ENCODE measurements at regions not wholly inside any gene's neighbourhood (a gene's known extent, or its start where the extent isn't known, plus 50 kb on each side); places are given as distances from the start of the nearest gene placed in this dataset.

DNA sequence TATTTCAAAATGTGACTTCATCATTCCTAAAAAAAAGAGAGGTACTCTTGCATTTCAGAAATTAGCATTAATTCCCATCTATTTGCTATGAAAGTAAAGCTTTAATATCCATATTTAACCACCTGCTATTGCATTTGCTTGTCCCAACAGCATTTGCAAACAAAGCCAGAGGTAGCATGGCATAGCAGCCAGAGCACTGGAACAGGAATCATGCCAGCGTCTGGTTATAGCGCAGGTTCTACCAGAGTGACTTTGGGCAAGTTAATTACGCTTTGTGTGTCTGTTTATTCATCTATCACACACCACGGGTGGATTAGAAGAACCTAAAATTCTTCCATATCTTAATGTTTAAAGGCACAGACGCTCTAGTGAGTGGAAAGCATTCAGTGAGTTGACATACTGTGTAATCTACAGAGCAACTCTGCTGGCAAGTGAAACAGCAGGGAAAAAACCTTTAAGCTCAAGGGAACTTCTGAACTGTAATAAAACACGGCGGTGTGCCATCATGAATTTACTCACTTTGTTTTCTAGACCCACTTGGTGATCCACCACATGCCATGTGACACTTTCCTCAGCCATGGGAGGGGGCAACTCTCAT, 76.6 kb upstream of the QRFPR start:
- H3K4me1 ChIP-seq (ENCODE audit: insufficient read depth, low read length): no peaks in the 10 kb centered on the region
- POLR2A ChIA-PET: no interaction called here
- Mint-ChIP-seq H3K4me3 (no peak overlapping the region), H3K27ac (no peak overlapping the region), H3K27me3 (peaks cover 39% of the 10 kb centered on the region), H3K9me3 (no peaks in the 10 kb centered on the region), H3K36me3 (ENCODE audit: low read depth) (no peaks in the 10 kb centered on the region), H3K4me1 (ENCODE audit: low read depth) (no peaks in the 10 kb centered on the region)
- no peak overlapping the region for H3K4me3 ChIP-seq (ENCODE audit: low read length)
- CTCF ChIA-PET: no interaction called here
- no peaks in the 10 kb centered on the region for H3K36me3 ChIP-seq (ENCODE audit: insufficient read depth, low read length)
- DNase-seq (no peak), ATAC-seq (ENCODE audit: poor library complexity) (no peak)
- H3K27me3 ChIP-seq (ENCODE audit: control insufficient read depth in 1 of 2, insufficient read depth in 2 of 2, low read length in 2 of 2): peaks cover 0 to 22% of the 10 kb centered on the region in 2 experiments
- TF ChIP-seq, protein P1, sequence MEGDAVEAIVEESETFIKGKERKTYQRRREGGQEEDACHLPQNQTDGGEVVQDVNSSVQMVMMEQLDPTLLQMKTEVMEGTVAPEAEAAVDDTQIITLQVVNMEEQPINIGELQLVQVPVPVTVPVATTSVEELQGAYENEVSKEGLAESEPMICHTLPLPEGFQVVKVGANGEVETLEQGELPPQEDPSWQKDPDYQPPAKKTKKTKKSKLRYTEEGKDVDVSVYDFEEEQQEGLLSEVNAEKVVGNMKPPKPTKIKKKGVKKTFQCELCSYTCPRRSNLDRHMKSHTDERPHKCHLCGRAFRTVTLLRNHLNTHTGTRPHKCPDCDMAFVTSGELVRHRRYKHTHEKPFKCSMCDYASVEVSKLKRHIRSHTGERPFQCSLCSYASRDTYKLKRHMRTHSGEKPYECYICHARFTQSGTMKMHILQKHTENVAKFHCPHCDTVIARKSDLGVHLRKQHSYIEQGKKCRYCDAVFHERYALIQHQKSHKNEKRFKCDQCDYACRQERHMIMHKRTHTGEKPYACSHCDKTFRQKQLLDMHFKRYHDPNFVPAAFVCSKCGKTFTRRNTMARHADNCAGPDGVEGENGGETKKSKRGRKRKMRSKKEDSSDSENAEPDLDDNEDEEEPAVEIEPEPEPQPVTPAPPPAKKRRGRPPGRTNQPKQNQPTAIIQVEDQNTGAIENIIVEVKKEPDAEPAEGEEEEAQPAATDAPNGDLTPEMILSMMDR (IDR thresholded peaks at IDR 0.05): no peak
- no peaks in the 10 kb centered on the region for H3K9me3 ChIP-seq (ENCODE audit: control insufficient read depth in 1 of 2, insufficient read depth in 1 of 2, low read length in 2 of 2)
- H3K27ac ChIP-seq (ENCODE audit: low read depth in 1 of 2, low read length in 2 of 2): no peak overlapping the region
- intact Hi-C loops (cut with DNase I, micrococcal nuclease): no loop called here

DNA sequence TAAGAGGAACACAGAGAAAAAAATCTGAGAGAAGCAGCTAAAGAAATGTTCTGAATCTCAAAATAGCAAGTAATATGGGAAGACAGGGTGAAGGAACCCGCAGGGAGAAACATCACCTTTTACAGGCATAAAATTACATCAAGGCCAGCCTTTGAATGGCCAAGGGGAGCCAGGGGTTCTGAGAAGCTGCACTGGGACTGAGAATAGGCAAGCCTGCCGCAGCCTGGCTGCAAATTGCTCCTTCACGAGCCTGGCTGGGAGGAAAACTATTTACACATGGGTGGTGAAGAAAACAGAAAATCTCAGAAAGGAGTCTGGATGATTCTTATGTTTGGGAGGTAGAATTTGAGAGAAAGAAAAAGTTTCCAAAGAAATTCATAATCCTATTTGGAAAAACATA, 74.5 kb upstream of the QRFPR start:
- Mint-ChIP-seq H3K27me3 (peaks cover 43% of the 10 kb centered on the region), H3K4me1 (ENCODE audit: low read depth) (no peaks in the 10 kb centered on the region), H3K9me3 (no peaks in the 10 kb centered on the region), H3K36me3 (ENCODE audit: low read depth) (no peaks in the 10 kb centered on the region), H3K4me3 (no peak overlapping the region), H3K27ac (no peak overlapping the region)
- H3K36me3 ChIP-seq (ENCODE audit: insufficient read depth, low read length): no peaks in the 10 kb centered on the region
- no peaks in the 10 kb centered on the region for H3K4me1 ChIP-seq (ENCODE audit: insufficient read depth, low read length)
- no peaks in the 10 kb centered on the region for H3K9me3 ChIP-seq (ENCODE audit: control insufficient read depth in 1 of 2, insufficient read depth in 1 of 2, low read length in 2 of 2)
- ChIA-PET POLR2A (no interaction called here), CTCF (no interaction called here)
- TF ChIP-seq, protein P1 (IDR thresholded peaks at IDR 0.05): no peak
- intact Hi-C loops (cut with DNase I, micrococcal nuclease): no loop called here
- ATAC-seq (ENCODE audit: poor library complexity) (no peak), DNase-seq (no peak)
- H3K27ac ChIP-seq (ENCODE audit: low read depth in 1 of 2, low read length in 2 of 2): no peak overlapping the region
- H3K27me3 ChIP-seq (ENCODE audit: control insufficient read depth in 1 of 2, insufficient read depth in 2 of 2, low read length in 2 of 2): peaks cover 0 to 22% of the 10 kb centered on the region in 2 experiments
- H3K4me3 ChIP-seq (ENCODE audit: low read length): no peak overlapping the region

DNA sequence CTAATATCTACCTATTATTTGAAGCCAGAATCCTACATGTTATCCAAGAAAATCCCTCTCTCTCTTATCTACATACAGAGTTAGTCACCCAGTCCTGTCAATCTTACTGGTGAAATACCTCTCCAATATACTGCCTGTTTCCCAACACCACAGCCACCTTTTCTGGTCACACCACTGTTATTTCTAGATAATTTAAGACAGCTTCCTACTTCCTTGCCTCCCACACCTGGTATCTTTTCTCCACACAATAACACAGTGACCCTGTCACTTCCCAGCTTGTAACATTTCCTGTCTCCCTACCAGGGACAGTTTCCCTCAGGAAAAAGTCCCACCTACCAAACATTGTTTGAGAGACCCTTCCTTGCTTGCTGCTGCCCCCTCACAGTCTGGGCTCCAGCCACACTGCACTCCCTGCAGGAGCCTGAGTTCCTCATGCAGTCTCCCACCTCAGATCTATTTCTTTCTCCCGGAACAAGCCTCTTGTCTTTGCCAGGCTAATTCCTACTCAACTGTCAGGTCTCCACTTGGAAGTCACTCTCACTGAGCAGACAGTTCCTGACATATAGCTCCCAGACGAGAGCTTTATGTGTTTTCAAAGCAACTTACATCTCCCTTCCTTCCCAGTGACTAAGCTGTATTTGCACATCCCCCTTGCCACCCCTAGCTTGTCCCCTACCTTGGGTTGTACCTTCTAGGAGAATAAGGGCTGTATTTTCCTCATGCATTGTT, 73.6 kb upstream of the QRFPR start:
- TF ChIP-seq, protein P1 (IDR thresholded peaks at IDR 0.05): no peak
- DNase-seq (no peak), ATAC-seq (ENCODE audit: poor library complexity) (no peak)
- Mint-ChIP-seq H3K27me3 (peaks cover 39% of the 10 kb centered on the region), H3K4me1 (ENCODE audit: low read depth) (no peaks in the 10 kb centered on the region), H3K36me3 (ENCODE audit: low read depth) (no peaks in the 10 kb centered on the region), H3K27ac (no peak overlapping the region), H3K9me3 (no peaks in the 10 kb centered on the region), H3K4me3 (no peak overlapping the region)
- intact Hi-C loops (cut with DNase I, micrococcal nuclease): no loop called here
- CTCF ChIA-PET: no interaction called here
- Histone ChIP-seq H3K4me3 (ENCODE audit: low read length) (no peak overlapping the region), H3K27me3 (ENCODE audit: control insufficient read depth in 1 of 2, insufficient read depth in 2 of 2, low read length in 2 of 2) (peaks cover 0 to 22% of the 10 kb centered on the region in 2 experiments), H3K27ac (ENCODE audit: low read depth in 1 of 2, low read length in 2 of 2) (no peak overlapping the region), H3K36me3 (ENCODE audit: insufficient read depth, low read length) (no peaks in the 10 kb centered on the region), H3K4me1 (ENCODE audit: insufficient read depth, low read length) (no peaks in the 10 kb centered on the region), H3K9me3 (ENCODE audit: control insufficient read depth in 1 of 2, insufficient read depth in 1 of 2, low read length in 2 of 2) (no peaks in the 10 kb centered on the region)
- POLR2A ChIA-PET: no interaction called here
